Astrocyte of the spinal cord (primary cell): ENCODE measurements at regions not wholly inside any gene's neighbourhood (a gene's known extent, or its start where the extent isn't known, plus 50 kb on each side); places are given as distances from the start of the nearest gene placed in this dataset.

ENCODE experiments used
- DNase-seq: peaks from one replicate; pipeline ENCODE4 v3.0.0; 2011; ENCODE audit warnings: low read depth, low spot score
- H3K4me3 ChIP-seq: 2 replicates; pipeline ENCODE4 v1.5.1; 2011; ENCODE audit warnings: low read depth, mild to moderate bottlenecking, low read length, moderate library complexity
- in situ Hi-C: cut with HindIII; loops from 2 replicates; pipeline ENCODE4 v1.10.0; 2017; ENCODE audit warnings: low sequenced_read_pairs
- TF ChIP-seq, protein P1 (sequence below): IDR thresholded peaks from 2 replicates; pipeline ENCODE4 v1.5.1; 2012; ENCODE audit warnings: low read depth, mild to moderate bottlenecking, low read length, inconsistent platforms

DNA sequence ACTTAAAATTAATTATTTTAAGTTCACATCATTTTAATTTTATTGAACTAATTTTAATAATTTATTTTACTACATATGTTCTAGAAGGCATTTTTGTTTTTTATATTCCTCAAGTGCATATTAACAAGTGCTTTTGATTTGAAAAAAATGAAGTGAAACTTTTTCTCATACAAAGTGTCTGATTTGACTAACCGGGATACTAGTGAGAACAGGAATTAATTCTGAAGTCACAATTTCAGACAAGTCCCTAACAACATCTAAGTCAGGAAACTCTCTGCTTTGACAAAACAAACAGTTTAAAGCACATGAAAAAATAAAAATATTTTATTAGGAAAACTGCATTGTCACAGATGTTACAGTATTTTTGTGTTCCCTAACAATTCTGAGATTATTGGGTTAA, 1166.3 kb upstream of the CITED2 start:
- no peak overlapping the region for H3K4me3 ChIP-seq
- TF ChIP-seq, protein P1, sequence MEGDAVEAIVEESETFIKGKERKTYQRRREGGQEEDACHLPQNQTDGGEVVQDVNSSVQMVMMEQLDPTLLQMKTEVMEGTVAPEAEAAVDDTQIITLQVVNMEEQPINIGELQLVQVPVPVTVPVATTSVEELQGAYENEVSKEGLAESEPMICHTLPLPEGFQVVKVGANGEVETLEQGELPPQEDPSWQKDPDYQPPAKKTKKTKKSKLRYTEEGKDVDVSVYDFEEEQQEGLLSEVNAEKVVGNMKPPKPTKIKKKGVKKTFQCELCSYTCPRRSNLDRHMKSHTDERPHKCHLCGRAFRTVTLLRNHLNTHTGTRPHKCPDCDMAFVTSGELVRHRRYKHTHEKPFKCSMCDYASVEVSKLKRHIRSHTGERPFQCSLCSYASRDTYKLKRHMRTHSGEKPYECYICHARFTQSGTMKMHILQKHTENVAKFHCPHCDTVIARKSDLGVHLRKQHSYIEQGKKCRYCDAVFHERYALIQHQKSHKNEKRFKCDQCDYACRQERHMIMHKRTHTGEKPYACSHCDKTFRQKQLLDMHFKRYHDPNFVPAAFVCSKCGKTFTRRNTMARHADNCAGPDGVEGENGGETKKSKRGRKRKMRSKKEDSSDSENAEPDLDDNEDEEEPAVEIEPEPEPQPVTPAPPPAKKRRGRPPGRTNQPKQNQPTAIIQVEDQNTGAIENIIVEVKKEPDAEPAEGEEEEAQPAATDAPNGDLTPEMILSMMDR, result no peak
- DNase-seq, result no peak
- in situ Hi-C loops, result no loop called here

DNA sequence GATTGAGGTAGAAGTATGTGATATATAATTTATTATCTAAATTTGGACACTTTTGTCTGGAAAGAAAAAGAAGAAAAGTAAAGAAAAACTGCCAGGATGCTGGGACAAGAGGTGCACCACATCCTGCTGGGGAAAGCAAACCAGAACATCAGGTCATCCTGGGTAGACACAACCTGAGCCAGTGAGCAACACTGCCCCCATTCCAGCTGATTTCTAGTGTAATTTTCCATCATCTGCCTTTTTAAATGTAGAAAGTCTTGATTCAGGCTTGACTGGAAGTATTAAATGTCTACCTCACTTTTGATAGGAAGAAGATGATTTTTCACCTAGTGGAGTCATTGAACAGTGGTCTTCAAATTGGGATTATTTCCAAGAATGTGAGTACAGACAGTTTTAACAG, 1164.5 kb upstream of the CITED2 start:
- in situ Hi-C loops, result no loop called here

DNA sequence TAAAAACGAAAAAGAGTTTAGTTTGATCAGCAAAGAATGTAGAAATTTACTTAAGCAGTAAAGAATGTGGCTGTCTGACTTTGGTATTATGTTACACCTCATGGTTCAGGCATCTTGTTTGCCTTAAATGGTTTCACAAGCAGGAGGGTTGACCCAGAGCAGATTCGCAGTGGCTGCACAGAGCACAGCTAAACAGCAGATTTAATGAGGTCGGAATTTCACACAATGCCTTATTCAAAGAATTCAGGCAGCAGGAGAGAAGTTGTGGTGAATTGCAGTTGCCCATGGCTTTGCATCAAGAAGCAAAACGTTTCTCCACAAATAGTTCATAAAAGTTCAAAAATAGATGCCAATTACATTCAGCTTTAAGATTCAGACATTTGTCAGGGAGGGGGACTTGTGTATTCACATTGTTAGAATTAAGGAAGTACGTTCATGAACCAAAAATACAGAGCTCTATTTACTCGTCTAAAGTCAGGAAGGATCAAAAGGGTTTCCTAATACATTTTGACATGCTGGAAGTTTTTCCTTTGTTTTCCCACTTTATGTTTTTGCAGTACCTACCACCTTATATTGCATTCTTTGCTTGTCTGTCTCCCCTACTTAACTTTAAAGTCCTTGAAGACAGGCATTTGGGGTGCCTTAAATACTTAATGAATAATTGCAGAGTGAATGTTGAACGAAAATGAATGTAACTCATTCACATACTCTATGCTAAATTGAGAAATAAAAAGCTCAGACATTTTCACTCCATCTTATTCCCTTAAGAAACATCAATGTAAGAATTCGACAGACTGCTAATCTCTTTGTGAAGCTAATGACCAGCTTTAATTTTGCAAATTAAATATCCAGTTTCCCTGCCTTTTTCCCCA, 1163.6 kb upstream of the CITED2 start:
- TF ChIP-seq, protein P1, result no peak
- in situ Hi-C loops, result no loop called here
- peak; percentile 98 for DNase-seq
- no peak overlapping the region for H3K4me3 ChIP-seq

More for the DNA sequence above, 1164.5 kb upstream of the CITED2 start:
- no peak overlapping the region for H3K4me3 ChIP-seq
- TF ChIP-seq, protein P1, result no peak
- peak; percentile 38 for DNase-seq

DNA sequence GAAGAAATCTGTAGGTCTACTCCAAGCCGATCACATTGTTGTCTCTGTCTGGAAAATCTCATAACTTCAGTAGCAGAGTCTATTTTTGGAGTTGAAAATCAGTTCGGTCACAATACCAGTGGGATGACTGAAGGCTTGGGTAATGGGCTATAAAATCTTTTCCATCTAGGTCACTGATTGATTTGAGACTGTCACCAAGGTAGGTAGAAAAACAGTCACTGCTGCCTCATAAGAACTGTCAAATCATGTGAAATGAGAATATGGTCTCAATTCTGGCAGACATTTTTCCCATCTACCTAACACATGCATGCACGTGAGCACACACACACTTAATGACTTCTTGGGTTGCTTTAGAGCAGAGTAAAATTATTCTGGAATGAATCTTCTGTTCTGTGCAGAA, 1162.8 kb upstream of the CITED2 start:
- no peak overlapping the region for H3K4me3 ChIP-seq
- TF ChIP-seq, protein P1, result no peak
- in situ Hi-C loops, result no loop called here
- no peak for DNase-seq

DNA sequence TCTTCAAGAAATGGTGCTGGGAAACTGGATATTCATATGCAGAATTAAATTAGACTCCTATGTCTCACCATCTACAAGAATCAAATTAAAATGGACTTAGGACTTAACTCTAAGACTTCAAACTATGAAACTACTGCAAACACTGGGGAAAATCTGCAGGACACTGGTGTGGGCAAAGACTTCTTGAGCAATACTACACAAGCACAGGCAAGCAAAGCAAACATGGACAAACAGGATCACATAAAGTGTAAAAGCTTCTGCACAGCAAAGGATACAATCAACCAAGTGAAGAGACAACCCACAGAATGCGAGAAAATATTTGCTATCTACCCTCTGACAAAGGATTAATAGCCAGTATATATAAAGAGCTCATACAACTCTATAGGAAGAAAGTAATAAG, 1161.1 kb upstream of the CITED2 start:
- DNase-seq, result no peak
- in situ Hi-C loops, result no loop called here
- TF ChIP-seq, protein P1, result no peak
- H3K4me3 ChIP-seq, result no peak overlapping the region

DNA sequence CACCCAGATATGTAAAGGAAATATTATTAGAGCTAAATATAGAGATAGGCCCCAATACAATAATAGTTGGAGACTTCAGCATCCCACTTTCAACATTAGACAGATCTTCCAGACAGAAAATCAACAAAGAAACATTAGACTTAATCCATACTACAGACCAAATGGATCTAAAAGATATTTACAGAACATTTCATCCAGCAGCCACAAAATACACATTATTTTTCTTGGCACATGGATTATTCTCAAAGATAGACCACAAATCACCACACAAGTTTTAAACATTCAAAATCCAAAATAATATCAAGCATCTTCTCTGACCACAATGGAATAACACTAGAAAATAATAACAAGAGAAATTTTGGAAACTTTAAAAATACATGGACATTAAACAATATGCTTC, 1159.1 kb upstream of the CITED2 start:
- no peak overlapping the region for H3K4me3 ChIP-seq
- peak; percentile 15 for DNase-seq
- TF ChIP-seq, protein P1, result no peak
- in situ Hi-C loops, result no loop called here
